HEK293T (cell line): ENCODE measurements at regions not wholly inside any gene's neighbourhood (a gene's known extent, or its start where the extent isn't known, plus 50 kb on each side); places are given as distances from the start of the nearest gene placed in this dataset.

Source experiments
- ARNT ChIP-seq: fragments of 450-650 bp; IDR thresholded peaks from 2 replicates; pipeline ENCODE4 v1.6.1; 2017; ENCODE audit warnings: mild to moderate bottlenecking
- FOXK2 ChIP-seq: fragments of 450-650 bp; IDR thresholded peaks from 2 replicates; pipeline ENCODE4 v1.6.1; 2016; ENCODE audit warnings: mild to moderate bottlenecking
- FOXM1 ChIP-seq: fragments of 450-650 bp; IDR thresholded peaks from 2 replicates; pipeline ENCODE4 v1.6.1; 2017; ENCODE audit warnings: mild to moderate bottlenecking, borderline replicate concordance
- SP1 ChIP-seq: fragments of 450-650 bp; IDR thresholded peaks from 2 replicates; pipeline ENCODE4 v1.6.1; 2017
- SUZ12 ChIP-seq: fragments of 450-650 bp; IDR thresholded peaks from 2 replicates; pipeline ENCODE4 v1.6.1; 2016; ENCODE audit warnings: mild to moderate bottlenecking

GRCh38 chr3:106717178-106717780, 660.0 kb upstream of the CCDC54 start:
- TF ChIP-seq SUZ12 (no peak), FOXK2 (no peak), SP1 (no peak), FOXM1 (no peak), ARNT (no peak)
